AG04450 (cell line): ENCODE measurements at regions not wholly inside any gene's neighbourhood (a gene's known extent, or its start where the extent isn't known, plus 50 kb on each side); places are given as distances from the start of the nearest gene placed in this dataset.

ENCODE experiments used
- CTCF ChIA-PET: fragments of 300-600, 350-600 bp; formaldehyde crosslinking; extraction: SDS; loops from one replicate; lab custom pipeline; 2022; ENCODE audit warnings: antibody characterized with exemption, inconsistent platforms; lab: Charles Lee
- POLR2A ChIA-PET: fragments of 350-600 bp; formaldehyde crosslinking; extraction: SDS; loops from one replicate; lab custom pipeline; 2021; ENCODE audit warnings: antibody characterized with exemption, inconsistent platforms; lab: Yijun Ruan, JAX
- DNase-seq: peaks from one replicate; pipeline ENCODE4 v3.0.0-alpha.2; 2011; ENCODE audit warnings: low read depth, low spot score
- H3K27ac ChIP-seq: one replicate; pipeline ENCODE4 v1.5.1; 2012; ENCODE audit warnings: low read depth, low read length, control low read depth
- H3K27me3 ChIP-seq: one replicate; pipeline ENCODE4 v1.6.0; 2012; ENCODE audit warnings: low read length; ENCODE audit not compliant: control insufficient read depth, insufficient read depth
- H3K4me3 ChIP-seq: 2 replicates; pipeline ENCODE4 v1.5.1; 2011; ENCODE audit warnings: mild to moderate bottlenecking, low read depth, low read length, control low read depth
- H3K9me3 ChIP-seq: 2 replicates; pipeline ENCODE4 v1.5.1; 2012; ENCODE audit warnings: low read length; ENCODE audit not compliant: control insufficient read depth, insufficient read depth
- TF ChIP-seq, protein P1 (sequence below): IDR thresholded peaks from 2 replicates; pipeline ENCODE4 v1.5.1; 2011; ENCODE audit warnings: low read depth, low read length, control low read depth, inconsistent platforms

DNA sequence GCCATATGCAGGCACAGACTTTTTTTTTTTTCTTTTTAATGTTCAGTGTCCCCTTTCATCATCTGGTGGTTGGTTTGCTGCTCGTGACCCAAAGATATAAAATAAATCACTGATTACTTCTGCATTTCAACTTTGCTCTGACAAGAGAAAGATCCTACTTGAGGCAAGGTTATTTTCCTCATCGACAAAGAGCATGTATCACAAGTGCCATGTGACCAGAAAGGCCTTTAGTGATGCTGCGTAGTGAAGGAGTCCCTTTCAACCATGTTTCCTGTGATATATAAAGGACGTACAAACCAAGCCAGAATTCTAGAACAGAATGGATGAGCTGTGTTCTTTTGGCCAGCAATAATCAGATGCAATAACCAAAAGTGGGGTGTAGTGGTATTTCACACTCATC is 323.4 kb upstream of the PSMD7 start:
- H3K27me3 ChIP-seq = no peaks in the 10 kb centered on the region
- no peaks in the 10 kb centered on the region for H3K9me3 ChIP-seq
- H3K4me3 ChIP-seq = no peak overlapping the region
- no peak for DNase-seq
- ChIA-PET CTCF (no interaction called here), POLR2A (no interaction called here)
- TF ChIP-seq, protein P1, sequence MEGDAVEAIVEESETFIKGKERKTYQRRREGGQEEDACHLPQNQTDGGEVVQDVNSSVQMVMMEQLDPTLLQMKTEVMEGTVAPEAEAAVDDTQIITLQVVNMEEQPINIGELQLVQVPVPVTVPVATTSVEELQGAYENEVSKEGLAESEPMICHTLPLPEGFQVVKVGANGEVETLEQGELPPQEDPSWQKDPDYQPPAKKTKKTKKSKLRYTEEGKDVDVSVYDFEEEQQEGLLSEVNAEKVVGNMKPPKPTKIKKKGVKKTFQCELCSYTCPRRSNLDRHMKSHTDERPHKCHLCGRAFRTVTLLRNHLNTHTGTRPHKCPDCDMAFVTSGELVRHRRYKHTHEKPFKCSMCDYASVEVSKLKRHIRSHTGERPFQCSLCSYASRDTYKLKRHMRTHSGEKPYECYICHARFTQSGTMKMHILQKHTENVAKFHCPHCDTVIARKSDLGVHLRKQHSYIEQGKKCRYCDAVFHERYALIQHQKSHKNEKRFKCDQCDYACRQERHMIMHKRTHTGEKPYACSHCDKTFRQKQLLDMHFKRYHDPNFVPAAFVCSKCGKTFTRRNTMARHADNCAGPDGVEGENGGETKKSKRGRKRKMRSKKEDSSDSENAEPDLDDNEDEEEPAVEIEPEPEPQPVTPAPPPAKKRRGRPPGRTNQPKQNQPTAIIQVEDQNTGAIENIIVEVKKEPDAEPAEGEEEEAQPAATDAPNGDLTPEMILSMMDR = no peak
- no peak overlapping the region for H3K27ac ChIP-seq

DNA sequence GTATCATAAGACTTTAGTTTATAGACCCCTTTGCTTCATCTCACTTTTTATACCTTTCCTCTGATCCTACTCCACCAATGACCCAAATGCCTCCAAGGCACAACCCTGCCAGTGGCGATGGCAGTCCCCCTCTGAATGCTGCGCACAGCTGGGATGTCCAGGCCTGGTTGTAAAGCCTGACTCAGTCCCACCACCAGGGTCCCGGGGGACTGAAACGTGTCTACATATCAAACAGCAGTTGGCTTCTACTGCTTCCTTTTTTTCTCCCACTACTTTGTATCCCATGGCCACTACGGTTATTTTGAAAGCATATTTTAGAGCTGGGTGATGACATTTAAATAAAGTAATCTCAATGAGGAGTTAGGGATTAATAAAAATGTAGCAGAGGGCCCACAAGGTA is 329.8 kb upstream of the PSMD7 start:
- ChIA-PET POLR2A (no interaction called here), CTCF (interaction anchor here (0.9 to 1.6 kb wide), 3 partner anchors 10 to 1500 kb away, joined by 3 to 6 read pairs (median 4); no protein-coding TSS in a partner anchor)
- Histone ChIP-seq H3K27ac (no peak overlapping the region), H3K9me3 (no peaks in the 10 kb centered on the region), H3K4me3 (no peak overlapping the region), H3K27me3 (no peaks in the 10 kb centered on the region)
- TF ChIP-seq, protein P1 = no peak
- no peak for DNase-seq

DNA sequence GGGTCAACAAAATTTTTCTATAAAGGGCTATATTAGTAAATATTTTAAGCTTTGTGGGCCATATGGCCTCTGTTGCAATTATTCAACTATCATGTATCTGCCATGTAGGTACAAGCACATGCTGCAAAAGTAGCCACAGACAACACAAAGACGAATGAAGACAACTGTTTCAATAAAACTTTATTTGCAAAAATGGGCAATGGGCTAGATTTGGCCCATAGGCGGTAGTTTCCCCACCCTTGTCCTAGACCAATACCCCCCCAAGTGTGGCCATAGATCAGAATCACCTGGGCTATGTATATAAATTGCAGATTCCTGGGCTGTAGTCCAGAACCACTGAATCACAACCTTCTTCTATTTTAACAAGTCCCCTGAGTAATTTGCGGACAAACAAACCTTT is 331.0 kb upstream of the PSMD7 start:
- DNase-seq = no peak
- Histone ChIP-seq H3K4me3 (no peak overlapping the region), H3K27ac (no peak overlapping the region), H3K9me3 (0 out of 2 replicates have a peak, but pooled peaks cover 3% of the 10 kb centered on the region), H3K27me3 (no peaks in the 10 kb centered on the region)
- TF ChIP-seq, protein P1 = no peak
- ChIA-PET POLR2A (no interaction called here), CTCF (no interaction called here)

DNA sequence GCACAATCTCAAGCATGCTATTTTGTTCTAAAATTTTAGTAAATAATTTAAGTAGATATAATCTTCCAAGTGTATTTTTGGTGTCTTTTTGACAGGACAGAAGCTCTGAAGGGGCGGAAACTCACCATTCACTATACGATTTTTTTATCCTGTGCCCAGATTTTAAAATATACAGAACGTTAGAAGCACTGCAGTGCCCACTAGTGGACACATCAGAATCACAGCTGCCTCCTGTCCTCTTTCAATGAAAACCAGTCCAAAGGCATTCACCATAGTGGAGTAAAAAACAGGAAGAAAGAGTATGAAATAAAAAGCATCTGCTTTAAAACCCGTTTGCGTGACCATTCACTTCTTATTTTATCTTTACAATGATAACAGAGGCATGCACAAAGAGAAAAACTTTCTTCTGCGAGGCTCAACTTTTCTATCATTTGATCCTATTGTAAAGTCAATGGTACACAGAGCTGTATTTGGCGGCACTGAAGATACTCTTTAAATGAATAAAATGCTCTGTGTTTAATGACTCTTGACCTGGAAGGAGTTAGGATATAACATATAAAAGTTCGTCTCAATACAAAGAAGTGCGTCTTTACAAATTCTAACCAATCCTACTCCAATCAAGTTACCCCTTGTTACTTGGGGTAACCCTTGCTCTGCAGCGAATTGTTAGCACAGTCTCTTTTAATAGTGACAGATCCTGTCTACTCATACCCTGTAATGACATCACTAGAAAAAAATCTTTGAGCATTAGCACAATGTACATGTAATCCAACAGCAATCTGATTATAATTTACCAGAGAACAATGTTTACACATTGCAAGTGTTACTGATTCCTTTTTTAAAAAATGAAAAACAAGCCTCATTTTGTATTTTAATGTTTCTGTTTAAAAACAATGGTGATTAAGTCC is 339.8 kb upstream of the PSMD7 start:
- peak; percentile 20 for DNase-seq
- Histone ChIP-seq H3K9me3 (0 out of 2 replicates have a peak, but pooled peaks cover 3% of the 10 kb centered on the region), H3K27me3 (peaks cover 6% of the 10 kb centered on the region), H3K4me3 (no peak overlapping the region), H3K27ac (no peak overlapping the region)
- TF ChIP-seq, protein P1 = peak; percentile 94
- ChIA-PET CTCF (interaction anchor here (0.6 to 2.5 kb wide), 24 partner anchors 8 to 1836 kb away, joined by 3 to 9 read pairs (median 4); no protein-coding TSS in a partner anchor), POLR2A (no interaction called here)

DNA sequence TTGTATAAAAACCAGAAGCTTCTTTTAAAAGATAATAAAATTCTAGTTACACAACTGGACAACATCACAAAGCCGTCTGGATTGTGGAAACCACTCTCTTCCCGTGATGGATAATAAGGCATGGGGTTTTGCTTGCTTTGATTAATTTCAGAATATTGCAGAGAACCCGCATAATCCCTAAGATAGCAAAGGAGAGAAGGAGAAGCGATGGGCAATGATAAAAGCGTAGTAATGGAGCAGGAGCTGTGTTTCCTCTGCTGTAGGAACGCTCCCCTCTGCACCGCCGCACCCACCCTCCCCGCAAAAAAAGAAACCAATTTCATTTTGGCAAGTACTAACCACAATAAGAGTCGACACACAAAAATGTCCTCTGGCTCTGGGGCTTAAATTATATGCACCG is 340.9 kb upstream of the PSMD7 start:
- DNase-seq = no peak
- no peaks in the 10 kb centered on the region for H3K9me3 ChIP-seq
- peaks cover 6% of the 10 kb centered on the region for H3K27me3 ChIP-seq
- no peak overlapping the region for H3K4me3 ChIP-seq
- TF ChIP-seq, protein P1 = no peak
- POLR2A ChIA-PET = no interaction called here
- CTCF ChIA-PET = interaction anchor here (0.9 to 2.2 kb wide), 6 partner anchors 12 to 1831 kb away, joined by 3 to 6 read pairs (median 4); no protein-coding TSS in a partner anchor
- H3K27ac ChIP-seq = no peak overlapping the region
